Upper lobe of left lung (tissue), 4 donors: ENCODE measurements at regions not wholly inside any gene's neighbourhood (a gene's known extent, or its start where the extent isn't known, plus 50 kb on each side); places are given as distances from the start of the nearest gene placed in this dataset.

Source experiments
- POLR2A ChIP-seq, 4 donors: fragments of 450-650 bp; IDR thresholded peaks; one replicate each; pipeline ENCODE4 v1.5.1; 2016 to 2017; ENCODE audit warnings: antibody characterized with exemption in 4 of 4, mild to moderate bottlenecking in 2 of 4
- POLR2AphosphoS5 ChIP-seq, 2 donors: sonication (generic); formaldehyde crosslinking; IDR thresholded peaks; one replicate each; pipeline ENCODE4 v1.5.1; 2017; ENCODE audit warnings: antibody characterized with exemption in 2 of 2
- TF ChIP-seq, protein P1 (sequence below), 6 experiments: fragments of 450-650 bp in 4 of 6; fragments of 200-600 bp in 2 of 6; sonication (generic) in 2 of 6; IDR thresholded peaks; one replicate each; pipeline ENCODE4 v1.5.1; 2016 to 2019; ENCODE audit warnings: antibody characterized with exemption in 6 of 6

DNA sequence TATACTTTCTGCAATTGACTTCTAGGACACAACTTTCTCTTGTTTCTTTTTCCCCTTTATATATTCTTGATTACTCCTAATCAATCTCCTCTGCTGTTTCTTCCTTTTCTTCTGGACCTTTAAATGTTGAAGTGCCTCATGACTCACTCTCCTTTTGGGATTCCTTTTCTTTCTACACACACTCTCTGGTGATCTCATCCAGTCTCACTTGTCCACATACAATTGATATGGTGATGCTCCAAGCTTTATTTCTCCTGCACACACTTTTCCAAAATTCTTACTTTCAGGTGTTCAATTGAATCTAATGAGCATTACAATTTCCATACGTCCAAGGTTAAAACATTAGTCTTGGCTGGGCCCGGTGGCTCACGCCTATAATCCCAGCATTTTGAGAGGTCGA, 794.8 kb upstream of the EPHA5 start:
- TF ChIP-seq, protein P1, sequence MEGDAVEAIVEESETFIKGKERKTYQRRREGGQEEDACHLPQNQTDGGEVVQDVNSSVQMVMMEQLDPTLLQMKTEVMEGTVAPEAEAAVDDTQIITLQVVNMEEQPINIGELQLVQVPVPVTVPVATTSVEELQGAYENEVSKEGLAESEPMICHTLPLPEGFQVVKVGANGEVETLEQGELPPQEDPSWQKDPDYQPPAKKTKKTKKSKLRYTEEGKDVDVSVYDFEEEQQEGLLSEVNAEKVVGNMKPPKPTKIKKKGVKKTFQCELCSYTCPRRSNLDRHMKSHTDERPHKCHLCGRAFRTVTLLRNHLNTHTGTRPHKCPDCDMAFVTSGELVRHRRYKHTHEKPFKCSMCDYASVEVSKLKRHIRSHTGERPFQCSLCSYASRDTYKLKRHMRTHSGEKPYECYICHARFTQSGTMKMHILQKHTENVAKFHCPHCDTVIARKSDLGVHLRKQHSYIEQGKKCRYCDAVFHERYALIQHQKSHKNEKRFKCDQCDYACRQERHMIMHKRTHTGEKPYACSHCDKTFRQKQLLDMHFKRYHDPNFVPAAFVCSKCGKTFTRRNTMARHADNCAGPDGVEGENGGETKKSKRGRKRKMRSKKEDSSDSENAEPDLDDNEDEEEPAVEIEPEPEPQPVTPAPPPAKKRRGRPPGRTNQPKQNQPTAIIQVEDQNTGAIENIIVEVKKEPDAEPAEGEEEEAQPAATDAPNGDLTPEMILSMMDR (IDR thresholded peaks at IDR 0.05) = no peak
- TF ChIP-seq POLR2A (IDR thresholded peaks at IDR 0.05) (no peak), POLR2AphosphoS5 (IDR thresholded peaks at IDR 0.05) (no peak)
